Activated T-cell treated with anti-CD3 and anti-CD28 coated beads for 48 hours (primary cell): ENCODE measurements at regions not wholly inside any gene's neighbourhood (a gene's known extent, or its start where the extent isn't known, plus 50 kb on each side); places are given as distances from the start of the nearest gene placed in this dataset.
"Not testable (repeated sequence)": the region's sequence is repeated elsewhere in the genome, so short reads cannot be mapped to it uniquely, and the experiment has no call there.

ENCODE experiments used
- DNase-seq: peaks from one replicate; pipeline ENCODE4 v3.0.0-alpha.2; 2020; ENCODE audit warnings: low read depth

DNA sequence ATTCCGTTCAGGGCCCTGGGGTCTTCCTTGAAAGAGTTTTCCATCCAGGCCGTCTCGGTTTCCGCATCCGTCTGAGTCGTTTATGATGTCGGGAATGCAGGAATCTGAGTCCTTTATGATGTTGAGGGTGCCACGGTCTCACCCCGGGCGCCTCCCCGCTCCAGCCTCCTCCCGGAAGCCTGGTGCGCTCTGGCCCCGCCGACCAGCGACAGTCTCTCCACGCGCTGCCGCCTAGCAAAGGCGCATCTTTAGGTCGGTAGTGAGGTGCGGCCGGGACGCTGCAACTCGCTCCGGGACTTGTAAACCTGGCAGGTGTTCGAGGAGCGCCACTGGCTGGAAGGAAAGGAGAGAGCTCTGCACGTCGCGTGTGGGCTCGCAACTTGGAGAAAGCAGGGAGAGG lies 132.6 kb downstream of the FAM72C start:
- DNase-seq: not testable (repeated sequence)

DNA sequence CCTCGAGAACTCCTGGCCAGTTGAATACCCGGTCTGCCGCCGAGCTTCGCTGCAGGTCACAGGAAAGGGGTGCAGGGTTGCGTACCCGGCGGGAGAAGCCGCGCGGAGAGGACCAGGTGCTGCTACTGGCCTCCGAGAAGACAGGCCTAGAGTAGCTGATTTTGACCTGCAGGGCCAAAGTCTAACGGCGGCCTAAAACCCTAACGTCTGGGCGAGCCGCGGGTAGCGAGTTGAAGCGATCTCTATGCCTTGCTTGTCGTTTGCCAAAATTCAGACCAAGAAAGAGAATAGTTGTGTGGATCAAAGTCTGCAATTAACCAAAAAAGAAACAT lies 133.2 kb downstream of the FAM72C start:
- not testable (repeated sequence) for DNase-seq

- not testable (repeated sequence) for DNase-seq
Measured at GRCh38 chr1:143837924-143838597, 133.7 kb downstream of the FAM72C start.

- DNase-seq: not testable (repeated sequence)
Measured at GRCh38 chr1:143833376-143833775, 138.4 kb downstream of the FAM72C start.

GRCh38 chr1:143832379-143832716 lies 139.4 kb downstream of the FAM72C start:
- DNase-seq: not testable (repeated sequence)

DNA sequence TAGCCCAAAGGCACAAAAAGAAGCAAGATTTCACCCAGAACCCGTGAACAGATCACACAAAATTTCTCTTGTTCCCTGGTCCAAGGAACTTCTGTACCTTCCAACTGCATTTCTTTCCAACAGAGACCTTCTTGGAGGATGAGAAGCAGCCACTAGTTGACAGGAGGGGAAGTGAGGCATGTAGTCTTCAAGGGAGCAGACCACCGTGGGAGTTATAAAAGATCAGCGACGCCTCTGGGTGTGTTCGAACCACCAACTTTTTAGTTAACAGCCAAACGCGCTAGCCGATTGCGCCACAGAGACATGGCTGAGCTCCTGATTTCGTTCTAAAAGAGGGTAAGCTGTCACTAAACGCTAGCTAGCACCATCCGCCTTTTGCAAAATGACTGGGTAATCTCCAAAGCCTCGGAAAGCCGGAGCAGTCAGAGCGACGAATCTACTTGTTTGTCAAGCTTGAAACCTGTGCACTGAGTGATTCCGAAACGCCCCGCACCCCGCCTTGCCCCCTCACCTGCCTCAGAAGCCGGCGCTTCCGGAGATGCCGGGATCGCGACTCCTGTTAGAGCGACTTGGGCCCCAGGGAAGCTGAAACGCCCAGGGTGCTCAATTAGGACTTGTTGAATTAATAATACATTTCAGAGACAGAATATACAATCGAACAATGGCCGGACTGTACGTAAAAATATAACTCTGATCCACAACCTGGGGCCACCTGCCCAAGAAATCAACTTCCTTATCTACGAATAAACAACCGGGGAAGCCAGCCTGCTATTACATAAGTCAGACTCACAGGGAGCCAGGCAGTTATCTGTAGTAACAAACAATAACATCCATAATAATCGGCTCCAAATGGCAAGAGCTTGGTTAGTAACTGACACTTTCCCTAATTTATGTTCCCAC lies 140.1 kb downstream of the FAM72C start:
- not testable (repeated sequence) for DNase-seq

DNA sequence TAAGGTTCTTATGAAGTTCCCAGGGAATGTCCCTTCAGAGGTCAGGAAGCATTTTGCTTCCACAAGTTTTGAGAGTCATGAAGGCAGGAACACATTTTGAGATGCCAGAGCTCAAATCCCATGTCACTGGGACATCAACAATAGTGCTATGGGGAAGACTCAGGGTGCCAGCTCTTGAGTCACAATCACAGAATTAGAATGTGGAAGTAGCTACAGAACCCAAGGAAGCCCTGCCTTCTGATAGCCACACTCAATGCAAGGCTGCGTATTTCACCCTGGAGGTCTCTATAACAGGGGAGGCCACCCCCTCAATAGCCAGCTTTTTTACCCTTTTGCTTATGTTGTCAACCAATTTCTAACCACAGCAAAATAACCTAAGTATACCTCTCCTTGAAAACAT lies 145.6 kb downstream of the FAM72C start:
- not testable (repeated sequence) for DNase-seq

DNA sequence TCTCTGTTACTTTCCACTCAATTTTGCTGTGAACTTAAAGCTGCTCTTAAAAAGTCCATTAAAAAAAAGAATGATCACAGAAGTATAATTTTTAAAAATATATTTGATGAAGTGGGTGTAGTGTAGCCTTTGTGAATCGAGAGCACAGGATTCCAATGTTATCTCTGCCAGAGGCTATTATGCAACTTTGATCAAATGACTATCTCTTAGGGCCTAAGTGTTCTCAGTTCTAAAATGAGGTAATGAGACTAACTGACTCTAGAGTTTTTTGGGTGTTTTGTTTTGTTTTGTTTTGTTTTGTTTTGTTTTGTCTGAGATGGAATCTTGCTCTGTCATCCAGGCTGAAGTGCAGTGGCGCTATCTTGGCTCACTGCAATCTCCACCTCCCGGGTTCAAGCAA lies 147.5 kb downstream of the FAM72C start:
- DNase-seq: not testable (repeated sequence)

- DNase-seq: not testable (repeated sequence)
Measured at GRCh38 chr1:143820058-143820457, 151.7 kb downstream of the FAM72C start.

GRCh38 chr1:143816369-143816768 lies 155.4 kb downstream of the FAM72C start:
- not testable (repeated sequence) for DNase-seq

DNA sequence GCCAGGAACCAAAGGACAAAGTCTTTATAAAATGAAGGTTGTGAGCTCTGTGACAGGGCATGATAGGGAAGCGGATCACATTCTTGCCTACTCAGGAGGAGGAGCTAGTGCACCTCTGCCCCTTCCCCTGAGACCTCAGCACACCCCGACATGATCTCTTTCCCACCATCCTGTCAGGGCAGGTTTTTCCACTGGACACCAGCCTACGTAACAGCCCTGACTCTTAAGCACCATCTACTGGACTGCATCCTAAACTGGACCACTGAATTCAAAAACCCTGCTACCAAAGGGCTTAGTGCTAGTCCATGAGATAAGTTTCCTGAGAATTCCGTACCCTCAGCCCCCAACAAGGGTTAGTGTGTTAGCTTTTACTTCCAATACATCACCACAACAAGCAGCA lies 166.4 kb downstream of the FAM72C start:
- not testable (repeated sequence) for DNase-seq

- DNase-seq: not testable (repeated sequence)
Measured at GRCh38 chr1:143804707-143805356, 167.0 kb downstream of the FAM72C start.

DNA sequence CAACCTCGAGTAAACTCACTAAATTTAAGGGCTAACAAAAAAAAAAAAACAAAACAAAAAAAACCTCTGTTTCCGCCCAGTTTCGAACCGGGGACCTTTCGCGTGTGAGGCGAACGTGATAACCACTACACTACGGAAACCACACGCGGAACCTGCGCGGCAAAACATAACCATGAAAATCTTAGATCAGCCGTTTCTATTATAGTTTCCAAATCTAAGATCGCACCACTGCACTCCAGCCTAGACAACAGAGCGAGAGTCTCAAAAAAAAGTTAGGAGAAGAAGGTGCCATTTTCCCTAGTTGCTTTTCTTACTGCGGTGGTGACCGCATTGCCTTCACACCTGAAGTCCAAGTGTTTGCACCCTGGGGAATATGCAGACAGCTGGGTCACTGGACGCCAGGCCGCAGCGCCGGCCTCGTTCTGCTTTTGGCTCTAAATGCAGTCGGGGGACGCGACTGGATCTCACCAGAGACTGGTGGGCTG lies 167.8 kb downstream of the FAM72C start:
- peak; percentile 21 for DNase-seq

GRCh38 chr1:143803095-143803494 lies 168.7 kb downstream of the FAM72C start:
- DNase-seq: not testable (repeated sequence)

- not testable (repeated sequence) for DNase-seq
Measured at GRCh38 chr1:143799568-143800187, 172.1 kb downstream of the FAM72C start.

DNA sequence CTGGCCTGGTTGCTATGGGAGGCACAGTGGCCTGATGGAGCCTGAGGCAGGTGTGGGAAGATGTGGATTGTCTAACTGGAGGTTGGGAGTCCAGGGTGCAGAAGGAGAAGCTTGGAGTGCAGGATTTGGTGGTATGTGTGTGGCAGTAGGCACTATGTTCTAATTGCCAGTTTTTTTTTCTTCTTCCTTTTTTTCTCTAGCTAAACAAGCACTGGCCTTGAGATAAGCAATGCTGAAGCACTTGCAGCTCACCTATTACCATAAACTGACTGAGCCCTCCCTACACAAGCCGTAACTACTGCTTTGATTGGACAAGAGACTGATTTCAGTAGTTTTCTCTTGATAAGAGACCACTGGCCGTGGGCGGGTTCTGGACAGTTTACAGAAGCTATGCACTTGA lies 175.4 kb downstream of the FAM72C start:
- DNase-seq: not testable (repeated sequence)

DNA sequence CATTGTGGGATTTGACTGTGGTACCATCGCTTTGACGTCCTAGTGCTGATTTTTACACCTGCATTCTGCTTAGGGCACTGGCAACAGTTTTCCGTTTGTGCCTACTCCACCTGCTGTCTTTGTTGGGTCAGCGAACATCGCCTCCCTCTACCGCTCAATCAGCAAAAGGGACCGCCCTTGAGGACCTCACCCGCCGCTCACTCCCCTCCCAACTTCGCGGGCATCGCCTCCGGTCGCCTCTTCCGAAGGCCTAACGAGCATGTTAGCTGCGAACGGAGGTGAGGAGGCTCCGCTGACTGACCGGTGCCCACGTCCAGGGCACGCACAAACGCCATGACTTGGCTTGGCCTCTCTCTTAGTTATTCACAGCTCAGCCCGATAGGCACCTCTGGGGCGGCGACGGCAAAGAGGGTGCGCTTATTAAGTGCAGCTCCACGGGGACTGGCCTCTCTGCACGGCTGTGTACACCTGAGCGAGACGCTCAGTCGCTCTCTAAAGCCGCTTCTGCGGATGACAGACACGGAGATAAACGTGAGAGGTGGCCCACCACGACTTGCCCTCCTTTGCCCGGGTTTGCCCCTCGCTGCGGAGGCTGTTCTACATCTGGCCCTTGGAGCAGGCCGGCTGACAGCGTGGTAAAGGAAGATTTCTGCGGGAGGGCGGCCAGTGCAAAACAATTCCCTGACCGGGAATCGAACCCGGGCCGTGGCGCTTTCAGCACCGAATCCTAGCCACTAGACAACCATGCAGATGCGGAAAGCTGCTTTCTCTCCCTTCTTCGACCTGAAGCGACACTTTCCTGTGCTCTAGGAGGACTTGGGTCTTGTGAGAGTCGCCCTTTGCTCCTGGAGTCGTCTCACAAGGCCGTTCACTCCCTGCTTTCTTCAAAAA lies 179.5 kb downstream of the FAM72C start:
- DNase-seq: not testable (repeated sequence)

DNA sequence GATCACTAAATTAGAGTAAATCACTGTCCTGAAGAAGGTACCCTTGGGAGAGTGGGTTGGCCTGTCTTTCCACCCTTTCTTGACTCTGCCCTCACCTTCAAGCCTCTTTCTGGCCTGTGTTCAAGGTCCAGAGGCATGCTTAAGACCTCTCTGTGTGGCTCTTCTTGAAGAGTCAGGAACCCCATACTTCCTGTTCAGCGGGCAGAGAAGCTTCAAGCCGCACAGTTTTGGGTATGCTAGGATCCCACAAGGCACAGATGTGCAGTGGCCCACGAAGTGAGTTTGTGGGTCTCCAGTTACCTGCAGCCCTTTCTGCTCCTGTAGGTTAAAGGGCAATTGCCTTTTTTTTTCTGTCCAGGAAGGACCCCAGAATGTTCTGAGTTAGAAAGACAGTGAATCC lies 185.4 kb downstream of the FAM72C start:
- not testable (repeated sequence) for DNase-seq

GRCh38 chr1:143785883-143786282 lies 185.9 kb downstream of the FAM72C start:
- not testable (repeated sequence) for DNase-seq

- not testable (repeated sequence) for DNase-seq
Measured at GRCh38 chr1:143784239-143784882, 187.4 kb downstream of the FAM72C start.

GRCh38 chr1:143778178-143778577 lies 193.6 kb downstream of the FAM72C start:
- not testable (repeated sequence) for DNase-seq
